HL-60 (cell line): ENCODE measurements at regions not wholly inside any gene's neighbourhood (a gene's known extent, or its start where the extent isn't known, plus 50 kb on each side); places are given as distances from the start of the nearest gene placed in this dataset.

Source experiments
- GABPA ChIP-seq: IDR thresholded peaks from 2 replicates; pipeline ENCODE4 v1.6.1; 2012; ENCODE audit warnings: low read depth
- SPI1 ChIP-seq: IDR thresholded peaks from 2 replicates; pipeline ENCODE4 v1.6.1; 2012; ENCODE audit warnings: low read depth, mild to moderate bottlenecking, borderline replicate concordance
- TF ChIP-seq, protein P1 (sequence below): IDR thresholded peaks from one replicate; pipeline ENCODE4 v1.5.1; 2011; ENCODE audit warnings: low read length, control low read depth, inconsistent platforms; ENCODE audit not compliant: insufficient read depth

DNA sequence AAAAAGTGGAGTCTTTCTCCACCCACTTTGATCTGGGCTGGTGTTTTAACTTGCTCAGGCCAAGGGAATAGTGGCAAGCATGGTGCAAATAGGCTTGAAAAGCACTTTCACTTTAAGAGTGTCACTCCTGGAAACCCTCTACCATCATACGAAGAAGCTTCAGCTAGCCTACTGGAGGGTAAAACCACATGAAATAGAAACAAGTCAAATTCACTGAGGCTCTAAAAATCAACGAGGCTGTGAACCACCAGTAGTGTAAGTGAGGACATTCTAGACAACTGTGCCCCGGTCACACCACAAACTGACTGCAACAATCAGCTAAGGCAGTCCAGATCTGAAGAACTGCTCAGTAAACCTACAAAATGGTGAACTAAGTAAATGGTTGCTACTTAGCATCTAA is 2366.3 kb upstream of the C9orf72 start:
- TF ChIP-seq SPI1 (no peak), GABPA (no peak)
- TF ChIP-seq, protein P1, sequence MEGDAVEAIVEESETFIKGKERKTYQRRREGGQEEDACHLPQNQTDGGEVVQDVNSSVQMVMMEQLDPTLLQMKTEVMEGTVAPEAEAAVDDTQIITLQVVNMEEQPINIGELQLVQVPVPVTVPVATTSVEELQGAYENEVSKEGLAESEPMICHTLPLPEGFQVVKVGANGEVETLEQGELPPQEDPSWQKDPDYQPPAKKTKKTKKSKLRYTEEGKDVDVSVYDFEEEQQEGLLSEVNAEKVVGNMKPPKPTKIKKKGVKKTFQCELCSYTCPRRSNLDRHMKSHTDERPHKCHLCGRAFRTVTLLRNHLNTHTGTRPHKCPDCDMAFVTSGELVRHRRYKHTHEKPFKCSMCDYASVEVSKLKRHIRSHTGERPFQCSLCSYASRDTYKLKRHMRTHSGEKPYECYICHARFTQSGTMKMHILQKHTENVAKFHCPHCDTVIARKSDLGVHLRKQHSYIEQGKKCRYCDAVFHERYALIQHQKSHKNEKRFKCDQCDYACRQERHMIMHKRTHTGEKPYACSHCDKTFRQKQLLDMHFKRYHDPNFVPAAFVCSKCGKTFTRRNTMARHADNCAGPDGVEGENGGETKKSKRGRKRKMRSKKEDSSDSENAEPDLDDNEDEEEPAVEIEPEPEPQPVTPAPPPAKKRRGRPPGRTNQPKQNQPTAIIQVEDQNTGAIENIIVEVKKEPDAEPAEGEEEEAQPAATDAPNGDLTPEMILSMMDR: no peak
